ENCODE measurements at regions not wholly inside any gene's neighbourhood (a gene's known extent, or its start where the extent isn't known, plus 50 kb on each side); places are given as distances from the start of the nearest gene placed in this dataset.
"Not testable (repeated sequence)": the region's sequence is repeated elsewhere in the genome, so short reads cannot be mapped to it uniquely, and the experiment has no call there.

GRCh38 chr5:67941614-67942401 is 273.7 kb upstream of the PIK3R1 start:
- no peak for DNase-seq (ENCODE audit: low read depth)

GRCh38 chr5:67935908-67936566 is 279.5 kb upstream of the PIK3R1 start:
- DNase-seq (ENCODE audit: low read depth): no peak

GRCh38 chr5:67934976-67935375 is 280.6 kb upstream of the PIK3R1 start:
- no peak for DNase-seq (ENCODE audit: low read depth)

- DNase-seq (ENCODE audit: low read depth): no peak
Observed at GRCh38 chr5:67925511-67925910, 290.0 kb upstream of the PIK3R1 start.

GRCh38 chr5:67921004-67921601 is 294.5 kb upstream of the PIK3R1 start:
- no peak for DNase-seq (ENCODE audit: low read depth)

GRCh38 chr5:67919532-67919931 is 296.0 kb upstream of the PIK3R1 start:
- DNase-seq (ENCODE audit: low read depth): not testable (repeated sequence)

GRCh38 chr5:67917561-67917960 is 298.0 kb upstream of the PIK3R1 start:
- no peak for DNase-seq (ENCODE audit: low read depth)

GRCh38 chr5:67910546-67910945 is 305.0 kb upstream of the PIK3R1 start:
- no peak for DNase-seq (ENCODE audit: low read depth)

- no peak for DNase-seq (ENCODE audit: low read depth)
Observed at GRCh38 chr5:67908126-67908765, 307.3 kb upstream of the PIK3R1 start.

- no peak for DNase-seq (ENCODE audit: low read depth)
Observed at GRCh38 chr5:67904366-67904765, 311.2 kb upstream of the PIK3R1 start.

- DNase-seq (ENCODE audit: low read depth): no peak
Observed at GRCh38 chr5:67903656-67904055, 311.9 kb upstream of the PIK3R1 start.

- no peak for DNase-seq (ENCODE audit: low read depth)
Observed at GRCh38 chr5:67903121-67903520, 312.4 kb upstream of the PIK3R1 start.

GRCh38 chr5:67902497-67902830 is 313.1 kb upstream of the PIK3R1 start:
- DNase-seq (ENCODE audit: low read depth): no peak

- no peak for DNase-seq (ENCODE audit: low read depth)
Observed at GRCh38 chr5:67901814-67902496, 313.6 kb upstream of the PIK3R1 start.

- DNase-seq (ENCODE audit: low read depth): peak; percentile 45
Observed at GRCh38 chr5:67900514-67900913, 315.0 kb upstream of the PIK3R1 start.

GRCh38 chr5:67897980-67898379 is 317.6 kb upstream of the PIK3R1 start:
- DNase-seq (ENCODE audit: low read depth): no peak

GRCh38 chr5:67897431-67897830 is 318.1 kb upstream of the PIK3R1 start:
- DNase-seq (ENCODE audit: low read depth): no peak

- DNase-seq (ENCODE audit: low read depth): no peak
Observed at GRCh38 chr5:67896930-67897313, 318.6 kb upstream of the PIK3R1 start.

- DNase-seq (ENCODE audit: low read depth): no peak
Observed at GRCh38 chr5:67896311-67896929, 319.1 kb upstream of the PIK3R1 start.

- not testable (repeated sequence) for DNase-seq (ENCODE audit: low read depth)
Observed at GRCh38 chr5:67889870-67890269, 325.7 kb upstream of the PIK3R1 start.

- no peak for DNase-seq (ENCODE audit: low read depth)
Observed at GRCh38 chr5:67887748-67888161, 327.8 kb upstream of the PIK3R1 start.

GRCh38 chr5:67886761-67887160 is 328.8 kb upstream of the PIK3R1 start:
- no peak for DNase-seq (ENCODE audit: low read depth)
